LNCaP clone FGC (cell line): ENCODE measurements at regions not wholly inside any gene's neighbourhood (a gene's known extent, or its start where the extent isn't known, plus 50 kb on each side); places are given as distances from the start of the nearest gene placed in this dataset.

Source experiments
- DNase-seq: peaks from one replicate; pipeline ENCODE4 v3.0.0-alpha.2; 2011; ENCODE audit warnings: low read depth
- H3K4me3 ChIP-seq: 2 replicates; pipeline ENCODE4 v1.5.1; 2011; ENCODE audit warnings: mild to moderate bottlenecking, low read depth, low read length, control low read depth
- TF ChIP-seq, protein P1 (sequence below): IDR thresholded peaks from 2 replicates; pipeline ENCODE4 v1.5.1; 2012; ENCODE audit warnings: mild to moderate bottlenecking; ENCODE audit not compliant: control insufficient read depth, insufficient read depth; ENCODE audit errors: extremely low read depth

DNA sequence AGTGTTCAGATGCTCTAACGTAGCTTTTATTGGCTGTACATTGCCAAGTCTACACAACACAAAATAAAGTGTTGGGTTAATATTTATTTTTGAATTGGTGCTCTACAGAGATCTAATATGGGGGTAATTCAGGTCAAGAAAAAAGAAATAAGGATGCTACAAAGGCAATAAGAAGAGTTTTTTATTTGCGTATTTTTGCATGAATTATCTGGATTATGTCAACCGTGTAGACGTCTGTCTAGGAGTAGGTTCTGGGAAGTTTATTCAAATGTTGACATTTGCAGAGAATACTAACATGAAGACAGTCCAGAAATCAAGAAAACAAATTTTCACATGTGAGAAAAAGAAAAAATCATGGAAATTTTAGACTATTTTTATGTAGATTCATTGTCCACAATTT is 876.7 kb upstream of the POU3F3 start:
- H3K4me3 ChIP-seq: no peak overlapping the region
- TF ChIP-seq, protein P1, sequence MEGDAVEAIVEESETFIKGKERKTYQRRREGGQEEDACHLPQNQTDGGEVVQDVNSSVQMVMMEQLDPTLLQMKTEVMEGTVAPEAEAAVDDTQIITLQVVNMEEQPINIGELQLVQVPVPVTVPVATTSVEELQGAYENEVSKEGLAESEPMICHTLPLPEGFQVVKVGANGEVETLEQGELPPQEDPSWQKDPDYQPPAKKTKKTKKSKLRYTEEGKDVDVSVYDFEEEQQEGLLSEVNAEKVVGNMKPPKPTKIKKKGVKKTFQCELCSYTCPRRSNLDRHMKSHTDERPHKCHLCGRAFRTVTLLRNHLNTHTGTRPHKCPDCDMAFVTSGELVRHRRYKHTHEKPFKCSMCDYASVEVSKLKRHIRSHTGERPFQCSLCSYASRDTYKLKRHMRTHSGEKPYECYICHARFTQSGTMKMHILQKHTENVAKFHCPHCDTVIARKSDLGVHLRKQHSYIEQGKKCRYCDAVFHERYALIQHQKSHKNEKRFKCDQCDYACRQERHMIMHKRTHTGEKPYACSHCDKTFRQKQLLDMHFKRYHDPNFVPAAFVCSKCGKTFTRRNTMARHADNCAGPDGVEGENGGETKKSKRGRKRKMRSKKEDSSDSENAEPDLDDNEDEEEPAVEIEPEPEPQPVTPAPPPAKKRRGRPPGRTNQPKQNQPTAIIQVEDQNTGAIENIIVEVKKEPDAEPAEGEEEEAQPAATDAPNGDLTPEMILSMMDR: no peak
- DNase-seq: no peak

DNA sequence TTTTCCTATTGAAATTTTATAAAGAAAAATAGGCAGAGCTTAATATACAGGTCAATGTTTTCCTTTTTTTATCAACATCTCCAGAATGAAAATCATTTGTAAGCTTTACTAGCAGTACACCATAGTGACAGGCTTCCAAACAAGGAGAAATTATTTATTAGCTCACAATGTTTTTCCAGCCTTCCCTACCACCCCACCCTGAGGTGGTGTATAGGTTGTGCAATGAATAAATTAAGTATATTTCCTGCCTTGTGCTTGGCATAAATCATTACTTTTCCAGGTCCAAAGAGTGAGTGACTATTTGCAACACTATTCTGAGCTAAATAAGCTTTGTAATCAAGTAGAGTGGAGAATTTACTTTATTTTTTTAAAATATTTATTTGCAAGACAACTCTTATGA is 876.2 kb upstream of the POU3F3 start:
- H3K4me3 ChIP-seq: no peak overlapping the region
- no peak for DNase-seq
- TF ChIP-seq, protein P1: no peak

DNA sequence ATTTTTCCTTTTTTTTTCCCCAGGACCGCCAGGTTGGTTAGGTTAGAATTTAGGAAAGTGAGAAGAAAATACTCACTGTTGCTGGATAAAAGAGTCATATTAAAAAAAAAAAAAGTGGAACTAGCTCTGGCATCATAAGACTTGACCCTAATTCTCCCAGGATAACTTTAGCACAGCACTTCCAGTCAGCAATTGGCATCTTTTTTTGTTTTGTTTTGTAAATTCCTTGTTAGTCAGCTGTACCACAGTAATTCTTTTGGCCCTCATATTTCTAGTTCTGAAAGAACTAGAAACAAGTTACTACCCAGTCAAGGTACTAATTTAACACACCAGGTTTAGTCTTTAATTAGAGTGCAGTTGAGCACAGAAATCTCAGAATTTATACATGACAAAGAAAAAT is 873.5 kb upstream of the POU3F3 start:
- no peak for DNase-seq
- TF ChIP-seq, protein P1: no peak
- H3K4me3 ChIP-seq: no peak overlapping the region

DNA sequence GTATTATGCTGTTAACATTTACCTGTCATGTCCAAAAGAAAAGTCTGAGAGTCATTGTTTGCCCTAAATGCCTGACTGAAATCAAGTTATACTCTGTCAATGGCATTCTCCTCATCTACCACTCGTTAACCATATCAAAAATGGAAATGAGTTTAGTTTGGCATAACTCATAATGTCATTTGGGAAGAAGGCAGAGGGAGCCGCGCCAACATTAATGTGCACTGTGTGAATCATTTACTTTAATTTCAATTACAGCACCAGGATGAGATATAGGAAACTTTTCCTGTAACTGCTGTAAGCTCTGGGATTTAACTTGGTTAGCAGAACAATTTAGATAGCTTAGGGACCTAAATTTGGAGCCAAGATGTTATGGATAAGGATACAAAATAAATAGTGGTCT is 871.2 kb upstream of the POU3F3 start:
- no peak for DNase-seq
- H3K4me3 ChIP-seq: no peak overlapping the region
- TF ChIP-seq, protein P1: no peak

DNA sequence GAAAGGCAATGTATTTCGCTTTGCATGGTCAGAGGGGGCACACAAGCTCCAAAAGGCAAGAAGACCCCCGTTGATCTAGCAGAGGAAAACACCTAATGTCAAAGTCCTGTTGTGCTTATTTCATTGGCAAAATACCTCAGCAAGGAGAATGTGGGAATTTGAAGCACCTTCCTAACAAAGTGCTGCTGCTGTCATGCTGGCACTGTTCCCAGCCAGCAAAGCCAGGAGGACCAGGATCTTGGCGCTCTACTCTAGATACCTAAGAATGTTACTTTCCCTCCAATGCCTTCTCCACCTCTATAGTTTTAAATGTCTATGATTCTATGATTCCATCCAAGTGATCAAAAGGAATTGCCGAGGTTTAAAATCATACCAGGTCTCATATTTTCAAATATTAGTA is 867.9 kb upstream of the POU3F3 start:
- no peak overlapping the region for H3K4me3 ChIP-seq
- DNase-seq: no peak
- TF ChIP-seq, protein P1: no peak

DNA sequence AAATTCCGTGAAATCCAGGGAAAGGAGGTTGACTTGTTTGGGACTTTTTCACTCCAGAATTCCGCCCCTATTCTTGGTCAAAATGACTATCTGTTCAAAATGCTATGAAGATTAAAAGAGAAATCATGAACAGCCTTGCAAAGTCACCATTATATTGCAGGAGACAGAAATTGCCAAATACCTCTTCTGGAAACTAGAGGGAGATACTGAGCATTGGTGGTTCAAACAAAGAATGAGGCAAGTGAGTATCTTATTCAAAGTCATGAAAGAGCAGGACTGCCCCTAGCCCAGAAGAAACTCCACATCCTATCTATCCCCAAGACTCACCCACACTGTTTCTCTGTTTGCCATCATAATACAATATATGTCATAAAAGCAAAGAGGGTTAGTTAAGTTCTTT is 862.3 kb upstream of the POU3F3 start:
- no peak overlapping the region for H3K4me3 ChIP-seq
- no peak for DNase-seq
- TF ChIP-seq, protein P1: peak; percentile 17; the same call in 1 of the 2 replicates

DNA sequence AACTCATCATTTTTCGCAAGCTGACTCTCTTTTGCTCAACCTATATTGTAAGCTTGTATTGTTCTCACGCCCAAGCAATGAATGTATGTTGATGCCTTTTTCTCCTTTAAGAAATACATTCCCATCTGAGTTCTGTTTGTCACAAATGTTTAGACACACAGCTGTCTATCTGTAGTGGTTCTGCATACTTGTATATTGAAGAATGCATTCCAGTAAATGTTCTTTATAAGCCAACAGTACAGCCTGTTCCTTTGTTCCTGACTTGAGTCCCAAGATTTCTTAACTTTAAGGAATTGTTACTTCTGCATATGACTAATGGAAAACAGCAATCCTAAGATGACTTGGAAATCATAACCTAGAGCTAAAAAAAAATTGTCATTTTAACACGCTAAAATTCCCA is 849.1 kb upstream of the POU3F3 start:
- no peak overlapping the region for H3K4me3 ChIP-seq

More for the DNA sequence above, 849.1 kb upstream of the POU3F3 start:
- DNase-seq: no peak
- TF ChIP-seq, protein P1: no peak
